Esophagus (tissue), 2 donors: ENCODE measurements at regions not wholly inside any gene's neighbourhood (a gene's known extent, or its start where the extent isn't known, plus 50 kb on each side); places are given as distances from the start of the nearest gene placed in this dataset.

ENCODE experiments used
- H3K27ac ChIP-seq, 2 donors: one replicate each; pipeline ENCODE4 v1.5.1; 2013; ENCODE audit warnings: low read depth in 2 of 2, mild to moderate bottlenecking in 2 of 2, inconsistent platforms in 1 of 2, low read length in 1 of 2, moderate library complexity in 1 of 2
- H3K27me3 ChIP-seq, 2 donors: one replicate each; pipeline ENCODE4 v1.6.1; 2013; ENCODE audit warnings: low read length in 2 of 2, control low read depth in 1 of 2, mild to moderate bottlenecking in 1 of 2; ENCODE audit not compliant: insufficient read depth in 2 of 2, control insufficient read depth in 1 of 2
- H3K36me3 ChIP-seq, 2 donors: one replicate each; pipeline ENCODE4 v1.6.1; 2013; ENCODE audit warnings: low read length in 1 of 2; ENCODE audit not compliant: control insufficient read depth in 2 of 2, insufficient read depth in 2 of 2
- H3K4me1 ChIP-seq, 2 donors: one replicate each; pipeline ENCODE4 v1.6.1; 2013; ENCODE audit warnings: low read length in 1 of 2; ENCODE audit not compliant: control insufficient read depth in 2 of 2, insufficient read depth in 2 of 2
- H3K4me3 ChIP-seq, 2 donors: one replicate each; pipeline ENCODE4 v1.5.1; 2013; ENCODE audit warnings: low read length in 2 of 2, mild to moderate bottlenecking in 2 of 2, low read depth in 1 of 2, moderate library complexity in 1 of 2
- H3K9me3 ChIP-seq, 2 donors: one replicate each; pipeline ENCODE4 v1.6.1; 2013; ENCODE audit warnings: mild to moderate bottlenecking in 2 of 2, low read depth in 1 of 2, low read length in 1 of 2, moderate library complexity in 1 of 2; ENCODE audit not compliant: control insufficient read depth in 2 of 2, insufficient read depth in 1 of 2
- WGBS, 2 donors: extraction: QIAGEN DNeasy Blood & Tissue Kit; methylation state at CpG; one replicate each; pipeline ENCODE4 v1.1.7; 2013; 5-methylcytosine and 5-hydroxymethylcytosine counted together
- donor health status: healthy with polysubstance abuse.
- donor health status: Bipolar disorder and iron deficiency.

- H3K9me3 ChIP-seq: peaks cover 0 to 3% of the 10 kb centered on the region in 2 donors
- H3K27me3 ChIP-seq: no peaks in the 10 kb centered on the region
- H3K4me3 ChIP-seq: no peak overlapping the region
- no peaks in the 10 kb centered on the region for H3K4me1 ChIP-seq
- no peak overlapping the region for H3K27ac ChIP-seq
- H3K36me3 ChIP-seq: no peaks in the 10 kb centered on the region
These were observed 544.9 kb upstream of the NEGR1 start for GRCh38 chr1:72827278-72827677.

- Histone ChIP-seq H3K4me1 (no peaks in the 10 kb centered on the region), H3K27ac (no peak overlapping the region), H3K36me3 (no peaks in the 10 kb centered on the region), H3K4me3 (no peak overlapping the region), H3K27me3 (no peaks in the 10 kb centered on the region), H3K9me3 (peaks cover 0 to 5% of the 10 kb centered on the region in 2 donors)
These were observed 522.2 kb upstream of the NEGR1 start for GRCh38 chr1:72804541-72804940.

- 61 to 68% methylated on average over 1 of the region's 1 CpG for WGBS, 2 donors
- H3K4me1 ChIP-seq: no peaks in the 10 kb centered on the region
- H3K27ac ChIP-seq: no peak overlapping the region
- no peaks in the 10 kb centered on the region for H3K27me3 ChIP-seq
- no peaks in the 10 kb centered on the region for H3K9me3 ChIP-seq
- H3K4me3 ChIP-seq: no peak overlapping the region
- H3K36me3 ChIP-seq: no peaks in the 10 kb centered on the region
These were observed 498.7 kb upstream of the NEGR1 start for GRCh38 chr1:72781038-72781437.

- H3K27ac ChIP-seq: no peak overlapping the region
- no peaks in the 10 kb centered on the region for H3K27me3 ChIP-seq
- no peaks in the 10 kb centered on the region for H3K9me3 ChIP-seq
- no peak overlapping the region for H3K4me3 ChIP-seq
- no peaks in the 10 kb centered on the region for H3K36me3 ChIP-seq
- no peaks in the 10 kb centered on the region for H3K4me1 ChIP-seq
- 90% methylated on average over 1 of the region's 1 CpG for WGBS, 2 donors
These were observed 497.9 kb upstream of the NEGR1 start for GRCh38 chr1:72780212-72780611.

GRCh38 chr1:72777918-72778317 is 495.6 kb upstream of the NEGR1 start:
- no peaks in the 10 kb centered on the region for H3K9me3 ChIP-seq
- no peaks in the 10 kb centered on the region for H3K4me1 ChIP-seq
- no peak overlapping the region for H3K4me3 ChIP-seq
- H3K27me3 ChIP-seq: no peaks in the 10 kb centered on the region
- no peaks in the 10 kb centered on the region for H3K36me3 ChIP-seq
- no peak overlapping the region for H3K27ac ChIP-seq

GRCh38 chr1:72763481-72763880 is 481.1 kb upstream of the NEGR1 start:
- H3K27ac ChIP-seq: no peak overlapping the region
- H3K4me3 ChIP-seq: no peak overlapping the region
- H3K36me3 ChIP-seq: no peaks in the 10 kb centered on the region
- WGBS, 2 donors: 61 to 67% methylated on average over 2 of the region's 2 CpGs
- no peaks in the 10 kb centered on the region for H3K27me3 ChIP-seq
- no peaks in the 10 kb centered on the region for H3K4me1 ChIP-seq
- H3K9me3 ChIP-seq: no peaks in the 10 kb centered on the region

- Histone ChIP-seq H3K27me3 (no peaks in the 10 kb centered on the region), H3K4me3 (no peak overlapping the region), H3K9me3 (no peaks in the 10 kb centered on the region), H3K36me3 (no peaks in the 10 kb centered on the region), H3K4me1 (no peaks in the 10 kb centered on the region), H3K27ac (no peak overlapping the region)
- WGBS, 2 donors: 62 to 76% methylated on average over 3 of the region's 3 CpGs
These were observed 477.1 kb upstream of the NEGR1 start for GRCh38 chr1:72759486-72759885.

- H3K27me3 ChIP-seq: no peaks in the 10 kb centered on the region
- H3K27ac ChIP-seq: no peak overlapping the region
- no peak overlapping the region for H3K4me3 ChIP-seq
- H3K9me3 ChIP-seq: no peaks in the 10 kb centered on the region
- H3K36me3 ChIP-seq: no peaks in the 10 kb centered on the region
- no peaks in the 10 kb centered on the region for H3K4me1 ChIP-seq
- WGBS, 2 donors: 89 to 93% methylated on average over 2 of the region's 2 CpGs
These were observed 475.5 kb upstream of the NEGR1 start for GRCh38 chr1:72757843-72758242.

- no peaks in the 10 kb centered on the region for H3K4me1 ChIP-seq
- H3K27ac ChIP-seq: no peak overlapping the region
- H3K4me3 ChIP-seq: no peak overlapping the region
- no peaks in the 10 kb centered on the region for H3K27me3 ChIP-seq
- no peaks in the 10 kb centered on the region for H3K9me3 ChIP-seq
- H3K36me3 ChIP-seq: no peaks in the 10 kb centered on the region
- 56 to 68% methylated on average over 2 of the region's 2 CpGs for WGBS, 2 donors
These were observed 463.1 kb upstream of the NEGR1 start for GRCh38 chr1:72745413-72745812.

- Histone ChIP-seq H3K4me3 (no peak overlapping the region), H3K36me3 (no peaks in the 10 kb centered on the region), H3K27ac (no peak overlapping the region), H3K4me1 (no peaks in the 10 kb centered on the region), H3K9me3 (no peaks in the 10 kb centered on the region), H3K27me3 (no peaks in the 10 kb centered on the region)
- 86 to 88% methylated on average over 1 of the region's 1 CpG for WGBS, 2 donors
These were observed 452.1 kb upstream of the NEGR1 start for GRCh38 chr1:72734415-72734814.
